ENCODE measurements at regions not wholly inside any gene's neighbourhood (a gene's known extent, or its start where the extent isn't known, plus 50 kb on each side); places are given as distances from the start of the nearest gene placed in this dataset.

GRCh38 chr15:67895237-67895636, 55.4 kb upstream of the RNU6-1 start:
- TF ChIP-seq, protein P1, sequence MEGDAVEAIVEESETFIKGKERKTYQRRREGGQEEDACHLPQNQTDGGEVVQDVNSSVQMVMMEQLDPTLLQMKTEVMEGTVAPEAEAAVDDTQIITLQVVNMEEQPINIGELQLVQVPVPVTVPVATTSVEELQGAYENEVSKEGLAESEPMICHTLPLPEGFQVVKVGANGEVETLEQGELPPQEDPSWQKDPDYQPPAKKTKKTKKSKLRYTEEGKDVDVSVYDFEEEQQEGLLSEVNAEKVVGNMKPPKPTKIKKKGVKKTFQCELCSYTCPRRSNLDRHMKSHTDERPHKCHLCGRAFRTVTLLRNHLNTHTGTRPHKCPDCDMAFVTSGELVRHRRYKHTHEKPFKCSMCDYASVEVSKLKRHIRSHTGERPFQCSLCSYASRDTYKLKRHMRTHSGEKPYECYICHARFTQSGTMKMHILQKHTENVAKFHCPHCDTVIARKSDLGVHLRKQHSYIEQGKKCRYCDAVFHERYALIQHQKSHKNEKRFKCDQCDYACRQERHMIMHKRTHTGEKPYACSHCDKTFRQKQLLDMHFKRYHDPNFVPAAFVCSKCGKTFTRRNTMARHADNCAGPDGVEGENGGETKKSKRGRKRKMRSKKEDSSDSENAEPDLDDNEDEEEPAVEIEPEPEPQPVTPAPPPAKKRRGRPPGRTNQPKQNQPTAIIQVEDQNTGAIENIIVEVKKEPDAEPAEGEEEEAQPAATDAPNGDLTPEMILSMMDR (IDR thresholded peaks at IDR 0.05): no peak
- no peak for TF ChIP-seq POLR2A (IDR thresholded peaks at IDR 0.05)
- TF ChIP-seq POLR2AphosphoS5 (IDR thresholded peaks at IDR 0.05): no peak
